ENCODE measurements at regions not wholly inside any gene's neighbourhood (a gene's known extent, or its start where the extent isn't known, plus 50 kb on each side); places are given as distances from the start of the nearest gene placed in this dataset.

- TF ChIP-seq, protein P1, sequence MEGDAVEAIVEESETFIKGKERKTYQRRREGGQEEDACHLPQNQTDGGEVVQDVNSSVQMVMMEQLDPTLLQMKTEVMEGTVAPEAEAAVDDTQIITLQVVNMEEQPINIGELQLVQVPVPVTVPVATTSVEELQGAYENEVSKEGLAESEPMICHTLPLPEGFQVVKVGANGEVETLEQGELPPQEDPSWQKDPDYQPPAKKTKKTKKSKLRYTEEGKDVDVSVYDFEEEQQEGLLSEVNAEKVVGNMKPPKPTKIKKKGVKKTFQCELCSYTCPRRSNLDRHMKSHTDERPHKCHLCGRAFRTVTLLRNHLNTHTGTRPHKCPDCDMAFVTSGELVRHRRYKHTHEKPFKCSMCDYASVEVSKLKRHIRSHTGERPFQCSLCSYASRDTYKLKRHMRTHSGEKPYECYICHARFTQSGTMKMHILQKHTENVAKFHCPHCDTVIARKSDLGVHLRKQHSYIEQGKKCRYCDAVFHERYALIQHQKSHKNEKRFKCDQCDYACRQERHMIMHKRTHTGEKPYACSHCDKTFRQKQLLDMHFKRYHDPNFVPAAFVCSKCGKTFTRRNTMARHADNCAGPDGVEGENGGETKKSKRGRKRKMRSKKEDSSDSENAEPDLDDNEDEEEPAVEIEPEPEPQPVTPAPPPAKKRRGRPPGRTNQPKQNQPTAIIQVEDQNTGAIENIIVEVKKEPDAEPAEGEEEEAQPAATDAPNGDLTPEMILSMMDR (IDR thresholded peaks at IDR 0.05; ENCODE audit: low read depth, low read length) = no peak
- no peak for TF ChIP-seq EZH2phosphoT487 (IDR thresholded peaks at IDR 0.05; ENCODE audit: low read depth)
Measured at GRCh38 chr16:85290626-85291301, 178.5 kb upstream of the CIBAR2 start.
